Posterior cingulate gyrus (tissue), 11 donors: ENCODE measurements at regions not wholly inside any gene's neighbourhood (a gene's known extent, or its start where the extent isn't known, plus 50 kb on each side); places are given as distances from the start of the nearest gene placed in this dataset.
"Not testable (repeated sequence)": the region's sequence is repeated elsewhere in the genome, so short reads cannot be mapped to it uniquely, and the experiment has no call there.

Experiments used
- DNase-seq, 10 donors: peaks; one replicate each; pipeline versions ENCODE4 v3.0.0 to v3.0.0-alpha.2; 2020 to 2021; ENCODE audit warnings: mixed read lengths in 3 of 10
- intact Hi-C: fragments of 100-400 bp; cut with DNase I; formaldehyde crosslinking; loops from one replicate; pipeline ENCODE4 v1.15.1; 2023

DNA sequence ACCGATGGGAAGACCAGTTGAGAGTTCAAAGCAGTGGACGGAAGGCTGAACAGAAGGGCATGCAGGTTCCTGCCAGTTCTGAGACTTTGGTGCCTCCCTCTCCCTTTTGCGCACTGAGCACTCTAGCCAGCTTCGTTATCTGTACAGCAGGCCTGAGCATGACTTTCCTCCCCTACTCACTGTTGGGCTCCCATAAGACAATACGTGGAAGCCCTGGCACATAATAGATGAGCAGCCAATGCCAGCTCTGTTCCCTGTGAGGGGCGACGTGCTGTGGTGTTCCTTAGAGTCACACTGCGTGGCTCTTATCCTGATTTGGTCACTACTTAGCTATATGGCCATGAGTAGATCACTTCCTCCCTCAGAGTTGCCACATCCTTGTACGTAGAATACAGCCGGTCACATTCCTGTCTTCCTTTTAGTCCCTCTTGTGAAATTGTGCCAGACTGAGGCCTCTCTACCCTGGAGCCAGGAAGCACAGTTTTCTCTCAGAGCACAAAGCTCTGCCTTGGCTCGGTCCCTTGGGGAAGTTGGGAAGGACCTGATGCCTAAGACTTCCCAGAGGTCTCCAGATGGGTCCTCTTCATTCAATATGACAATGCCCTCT lies 160.4 kb upstream of the MAMLD1 start:
- intact Hi-C loops: no loop called here
- DNase-seq: no peak

DNA sequence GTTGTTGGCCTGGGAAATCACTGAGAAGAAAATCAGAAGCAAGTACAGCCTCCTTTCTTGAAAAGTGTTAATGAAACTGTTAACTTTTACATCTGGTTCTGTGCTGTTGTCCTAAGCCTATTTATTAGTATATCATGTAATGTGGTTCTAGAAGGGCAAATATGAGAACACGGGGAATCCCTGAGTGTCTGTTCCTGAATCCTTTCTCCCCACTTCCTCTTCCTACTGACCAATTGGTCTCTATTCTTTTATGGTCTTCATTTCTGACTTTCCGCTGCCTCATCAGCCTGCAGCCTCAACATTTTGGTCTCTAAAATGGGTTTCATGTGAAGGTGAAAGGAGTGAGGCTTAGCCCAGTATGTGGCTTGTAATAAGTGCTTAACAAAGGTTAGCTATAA lies 159.9 kb upstream of the MAMLD1 start:
- DNase-seq: no peak
- intact Hi-C loops: no loop called here

GRCh38 chrX:150205011-150205410 lies 158.1 kb upstream of the MAMLD1 start:
- intact Hi-C loops: no loop called here
- no peak for DNase-seq

- DNase-seq: no peak
- intact Hi-C loops: no loop called here
Observed at GRCh38 chrX:150207733-150208132, 155.4 kb upstream of the MAMLD1 start.

DNA sequence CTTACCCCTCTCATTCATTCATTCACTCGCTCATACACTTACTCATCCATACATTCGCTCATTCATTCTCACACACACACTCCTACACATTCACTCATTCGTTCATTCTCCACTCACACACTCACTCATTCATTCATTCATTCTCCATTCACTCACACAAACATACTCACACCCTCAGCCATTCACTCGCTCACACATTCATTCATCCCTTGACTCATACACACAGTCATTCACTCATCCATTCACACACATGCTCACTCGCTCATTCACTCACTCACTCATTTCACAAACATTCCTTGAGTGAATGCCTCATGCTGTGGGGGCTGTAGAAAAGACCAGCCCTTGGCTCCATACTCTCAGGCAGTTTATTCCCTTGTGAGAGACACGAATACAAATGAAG lies 151.1 kb upstream of the MAMLD1 start:
- intact Hi-C loops: no loop called here
- no peak for DNase-seq

GRCh38 chrX:150212672-150213480 lies 150.2 kb upstream of the MAMLD1 start:
- no peak for DNase-seq
- intact Hi-C loops: no loop called here

DNA sequence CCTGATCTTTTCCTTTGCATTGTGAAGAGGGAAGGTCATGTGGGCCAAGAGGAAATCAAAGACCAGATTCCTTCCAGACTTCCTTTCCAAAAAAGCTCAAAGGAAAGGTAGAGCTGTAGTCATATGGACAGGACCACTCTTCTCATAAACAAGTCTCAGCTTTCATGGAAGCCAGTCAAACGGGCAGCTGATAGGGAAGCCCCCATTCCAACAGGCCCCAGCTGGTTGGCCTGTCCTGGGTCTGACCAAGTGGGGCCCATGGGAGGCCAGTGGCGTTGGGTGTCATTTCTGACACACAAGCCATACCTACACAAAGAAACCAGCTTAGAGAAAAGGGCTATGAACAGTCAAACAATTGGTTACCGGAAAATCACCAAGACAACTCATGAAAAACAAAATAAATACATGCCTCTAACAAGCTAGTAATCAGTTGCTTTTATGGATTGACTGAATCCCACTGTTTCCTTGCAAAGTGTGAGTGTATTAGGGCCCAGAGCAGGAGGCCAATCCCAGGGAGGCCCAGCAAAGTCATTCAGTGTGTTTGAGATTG lies 149.6 kb upstream of the MAMLD1 start:
- intact Hi-C loops: no loop called here
- DNase-seq: no peak

DNA sequence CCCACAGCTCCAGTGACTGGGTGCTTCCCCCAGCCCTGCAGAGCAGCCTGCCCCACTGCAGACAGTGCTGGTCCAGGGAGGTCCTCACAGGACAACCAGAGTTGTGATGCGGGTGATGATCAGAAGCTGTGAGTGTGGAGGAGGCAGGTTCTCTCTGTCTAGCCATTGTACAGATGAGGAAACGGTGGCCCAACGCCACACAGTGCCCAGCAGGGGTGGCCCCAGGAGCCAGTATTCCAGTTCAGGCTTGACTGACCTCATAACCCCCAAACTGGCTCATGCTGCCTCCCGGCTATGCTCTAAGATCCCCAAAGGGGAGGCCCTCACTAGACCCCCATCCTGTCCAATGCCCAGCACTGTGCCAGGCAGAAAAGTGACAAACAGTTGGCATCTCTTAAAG lies 147.1 kb upstream of the MAMLD1 start:
- intact Hi-C loops: not testable (repeated sequence)

GRCh38 chrX:150216716-150217115 lies 146.4 kb upstream of the MAMLD1 start:
- intact Hi-C loops: no loop called here
- DNase-seq: no peak

More for the DNA sequence above, 147.1 kb upstream of the MAMLD1 start:
- not testable (repeated sequence) for DNase-seq

DNA sequence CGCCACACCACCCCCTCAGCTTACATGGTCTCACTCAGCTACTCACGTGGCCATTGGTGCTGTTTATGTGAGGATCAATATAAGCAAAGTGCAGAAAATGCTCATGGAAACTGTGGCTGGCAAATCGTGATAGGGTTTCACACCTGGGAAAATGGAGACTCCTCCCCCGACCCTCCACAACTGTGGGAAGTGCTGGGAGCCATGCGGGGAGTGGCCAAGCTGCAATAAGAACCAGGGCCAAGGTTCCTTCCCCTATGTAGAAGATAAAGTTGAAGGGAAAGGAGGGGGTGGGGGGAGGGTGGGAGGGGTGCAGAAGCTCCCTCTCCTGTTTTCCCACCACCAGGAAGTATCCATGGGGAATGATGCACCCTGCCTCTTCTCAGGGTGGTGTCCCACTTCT lies 145.5 kb upstream of the MAMLD1 start:
- DNase-seq: no peak

DNA sequence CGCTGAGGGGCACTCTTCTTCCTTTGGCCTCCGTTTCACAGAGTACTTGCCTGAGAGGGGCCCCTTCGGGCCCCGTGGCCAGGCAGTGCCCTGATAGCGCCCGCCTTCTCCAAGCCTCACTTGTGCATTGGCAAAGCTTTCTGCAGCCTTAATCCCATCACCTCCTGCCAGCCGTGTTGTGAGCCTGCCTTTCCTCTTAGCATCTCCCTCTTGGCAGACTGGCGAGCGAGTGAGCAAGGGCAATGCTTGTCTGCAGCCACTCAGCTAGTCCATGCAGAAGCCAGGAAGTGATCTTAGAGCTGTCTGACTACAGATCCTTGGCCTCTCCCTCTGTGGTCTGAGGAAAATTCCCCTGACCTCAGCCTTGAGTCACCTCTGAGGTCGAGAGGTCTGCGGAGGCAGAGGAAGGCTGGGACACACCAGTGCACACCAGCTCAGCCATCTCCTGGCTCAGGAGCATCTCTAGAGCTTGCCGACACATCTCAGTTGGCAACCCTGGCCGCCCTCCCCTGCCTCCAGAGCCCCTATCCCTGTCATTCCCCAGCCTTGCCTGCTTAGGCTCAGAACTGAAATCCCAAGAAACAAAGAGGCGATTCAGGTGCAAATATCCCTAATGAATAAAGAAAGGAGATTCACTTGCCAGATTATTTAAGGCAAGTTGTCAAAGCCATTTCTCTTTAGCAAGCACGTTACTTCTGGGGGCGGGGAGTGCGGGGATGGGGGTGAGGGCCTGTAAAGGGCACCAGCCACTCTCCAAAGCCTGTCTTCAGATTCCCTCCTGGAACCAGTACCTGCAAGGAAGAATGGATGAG lies 143.5 kb upstream of the MAMLD1 start:
- intact Hi-C loops: no loop called here
- DNase-seq: peak in 1 of 10 donors; percentile 84

More for the DNA sequence above, 145.5 kb upstream of the MAMLD1 start:
- intact Hi-C loops: no loop called here

DNA sequence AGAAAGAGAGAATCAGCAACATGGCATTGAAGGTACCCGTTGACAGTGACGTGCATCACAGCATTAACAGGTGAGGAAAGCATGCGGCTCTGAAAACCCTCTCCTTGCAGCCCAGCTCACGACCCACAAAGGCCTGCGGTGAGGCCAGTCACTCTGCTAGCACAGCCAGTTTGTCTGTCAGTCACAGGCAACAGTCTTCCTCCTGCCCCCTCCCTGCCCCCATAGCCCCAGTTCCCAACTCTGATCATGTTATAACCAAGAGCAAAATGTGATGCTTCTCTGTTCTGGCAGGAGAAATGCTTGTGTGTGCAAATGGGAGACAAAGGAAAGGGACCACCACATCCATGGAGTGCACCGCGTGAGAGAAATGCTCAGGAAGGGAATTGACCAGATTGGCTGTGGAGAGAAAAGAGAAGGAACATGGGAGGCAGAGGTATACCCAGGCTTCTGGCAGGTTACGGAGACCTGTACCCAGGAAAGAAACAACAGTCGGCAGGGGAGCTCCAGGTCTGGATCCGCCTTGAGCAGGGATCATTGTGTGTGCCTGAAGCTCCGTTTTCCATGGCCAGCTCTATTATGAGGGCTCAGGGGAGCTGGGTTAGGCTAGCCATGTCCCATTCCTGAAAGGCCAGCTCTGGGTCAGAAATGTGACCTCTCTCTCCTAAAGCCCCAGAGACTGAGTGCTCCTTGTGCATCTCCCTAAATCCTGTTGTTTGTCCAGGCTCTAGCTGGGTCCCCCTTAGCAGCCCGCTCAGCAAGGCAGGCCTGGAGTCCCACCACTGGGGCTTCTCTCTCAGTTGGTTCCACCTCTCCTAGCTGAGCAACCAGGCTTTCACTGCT lies 139.7 kb upstream of the MAMLD1 start:
- no peak for DNase-seq
- intact Hi-C loops: no loop called here

GRCh38 chrX:150224676-150225075 lies 138.4 kb upstream of the MAMLD1 start:
- no peak for DNase-seq
- intact Hi-C loops: no loop called here

DNA sequence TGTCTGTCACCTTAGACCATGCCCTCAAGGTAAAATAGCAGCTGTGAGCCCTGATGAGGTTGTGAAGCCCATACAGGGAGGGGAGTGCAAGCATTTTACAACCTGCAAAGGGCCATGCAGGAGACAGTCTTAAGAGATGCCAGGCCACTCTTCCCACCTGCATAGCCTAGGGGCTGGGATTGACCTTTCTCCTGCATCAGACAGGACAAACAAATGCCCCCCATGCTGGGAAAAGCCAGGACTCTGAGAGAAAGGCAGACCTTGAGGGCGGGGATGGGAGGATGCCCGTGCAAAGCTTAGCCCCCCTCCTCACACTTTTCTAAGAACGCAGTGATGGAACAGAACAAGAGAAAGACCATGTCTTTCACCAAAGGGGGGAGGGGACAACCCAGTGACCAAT lies 137.9 kb upstream of the MAMLD1 start:
- intact Hi-C loops: no loop called here
- no peak for DNase-seq

GRCh38 chrX:150225756-150226155 lies 137.4 kb upstream of the MAMLD1 start:
- intact Hi-C loops: no loop called here
- DNase-seq: no peak

GRCh38 chrX:150226223-150226965 lies 136.7 kb upstream of the MAMLD1 start:
- no peak for DNase-seq
- intact Hi-C loops: no loop called here

- intact Hi-C loops: no loop called here
Observed at GRCh38 chrX:150227321-150227860, 135.7 kb upstream of the MAMLD1 start.

GRCh38 chrX:150227873-150228410 lies 135.2 kb upstream of the MAMLD1 start:
- intact Hi-C loops: no loop called here

More at GRCh38 chrX:150227321-150227860, 135.7 kb upstream of the MAMLD1 start:
- DNase-seq: no peak

DNA sequence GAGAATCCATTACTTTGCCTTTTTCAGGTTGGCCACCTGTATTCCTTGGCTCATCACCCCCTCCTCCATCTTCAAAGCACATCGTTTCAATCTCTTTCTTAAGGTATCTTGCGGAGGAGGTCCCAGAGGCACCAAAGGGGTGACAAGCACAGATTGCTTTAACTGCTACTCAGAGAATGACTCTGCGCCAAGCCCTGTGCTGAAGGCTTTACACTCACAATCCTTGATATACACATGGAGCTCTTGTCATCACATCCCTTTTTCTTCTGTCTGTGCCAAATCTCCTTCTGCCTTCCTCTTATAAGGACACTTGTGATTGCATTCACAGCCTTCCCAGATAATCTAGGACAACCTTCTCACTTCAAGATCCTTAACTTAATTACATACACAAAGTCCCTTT lies 134.7 kb upstream of the MAMLD1 start:
- intact Hi-C loops: no loop called here
- no peak for DNase-seq

More at GRCh38 chrX:150227873-150228410, 135.2 kb upstream of the MAMLD1 start:
- DNase-seq: no peak
